Stimulated activated CD8-positive, alpha-beta memory T cell treated with anti-CD3 and anti-CD28 coated beads, Interleukin-12 subunit alpha, Interleukin-12 subunit beta, amount 100 ng/mL, for 4 hours (primary cell): ENCODE measurements at regions not wholly inside any gene's neighbourhood (a gene's known extent, or its start where the extent isn't known, plus 50 kb on each side); places are given as distances from the start of the nearest gene placed in this dataset.

ENCODE experiments used
- DNase-seq: peaks from one replicate; pipeline ENCODE4 v3.0.0-alpha.2; 2020; ENCODE audit warnings: low read depth

- DNase-seq: no peak
Measured at GRCh38 chr2:81324046-81324445, 1019.5 kb upstream of the LRRTM1 start.

DNA sequence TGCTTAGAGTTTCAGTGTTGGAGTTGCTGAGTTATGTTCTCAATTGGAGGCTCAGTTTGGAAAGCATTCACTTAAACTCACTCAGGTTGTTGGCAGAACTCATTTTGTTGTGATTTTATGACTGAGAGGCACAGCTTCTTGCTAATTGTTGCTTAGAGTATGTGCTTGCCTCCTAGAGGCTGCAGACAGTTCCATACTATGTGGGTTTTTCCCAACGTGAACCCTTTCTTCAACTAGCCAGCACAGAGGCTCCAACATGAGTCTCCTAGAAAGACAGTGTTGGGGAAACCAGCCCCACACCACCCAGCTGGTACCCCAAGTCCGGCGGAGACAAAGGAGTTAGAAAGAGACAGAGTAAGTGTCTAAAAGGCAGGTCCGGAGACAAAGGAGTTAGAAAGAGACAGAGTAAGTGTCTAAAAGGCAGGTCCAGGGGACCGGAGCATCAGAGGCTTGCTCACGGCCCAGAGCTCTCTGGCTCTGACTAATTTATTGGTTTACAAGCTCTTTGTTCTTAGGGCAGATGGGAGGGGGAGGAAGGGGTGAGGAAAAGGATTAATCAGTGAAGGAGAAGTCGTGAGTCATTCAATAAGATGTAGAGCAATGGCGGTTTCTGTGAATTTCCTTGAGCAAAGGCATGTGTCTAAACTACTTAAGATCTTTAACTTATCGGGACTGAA is 999.7 kb upstream of the LRRTM1 start:
- DNase-seq: no peak

DNA sequence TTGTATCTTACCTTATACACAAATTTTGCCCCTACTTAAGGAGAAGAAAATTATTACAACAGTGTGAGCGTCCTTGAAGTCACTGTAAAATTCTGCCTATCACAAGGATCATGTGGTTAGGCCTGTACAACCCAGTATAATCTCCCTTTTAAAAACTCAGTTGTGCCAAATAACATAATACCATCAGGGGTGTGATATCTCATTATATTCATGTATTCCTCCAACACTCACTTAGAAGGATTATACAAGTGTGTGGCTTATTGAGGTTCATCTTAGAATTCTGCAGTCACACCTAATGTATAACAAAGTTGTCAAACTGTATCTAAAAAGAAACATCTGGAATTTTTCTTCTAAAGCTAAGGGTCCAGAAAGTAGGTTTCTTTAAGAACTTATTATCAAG is 998.8 kb upstream of the LRRTM1 start:
- no peak for DNase-seq

DNA sequence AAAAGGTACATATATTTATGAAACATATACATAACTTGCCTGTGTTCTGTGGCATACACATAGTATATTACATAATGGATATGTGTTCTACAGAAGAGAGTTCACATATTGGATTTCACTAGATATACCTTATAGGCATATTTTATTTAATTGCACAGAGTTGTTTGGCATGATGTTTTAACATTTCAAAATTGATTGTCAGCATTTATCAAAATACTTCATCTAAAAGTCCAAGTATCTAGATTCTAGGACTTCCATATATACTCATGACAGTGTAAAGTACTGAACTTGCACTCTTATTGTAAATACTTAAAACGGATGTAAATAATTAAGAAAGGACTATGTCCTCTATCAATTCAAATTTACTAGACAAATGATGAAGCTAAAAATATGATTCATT is 995.3 kb upstream of the LRRTM1 start:
- DNase-seq: no peak

- no peak for DNase-seq
Measured at GRCh38 chr2:81290846-81291245, 986.3 kb upstream of the LRRTM1 start.

DNA sequence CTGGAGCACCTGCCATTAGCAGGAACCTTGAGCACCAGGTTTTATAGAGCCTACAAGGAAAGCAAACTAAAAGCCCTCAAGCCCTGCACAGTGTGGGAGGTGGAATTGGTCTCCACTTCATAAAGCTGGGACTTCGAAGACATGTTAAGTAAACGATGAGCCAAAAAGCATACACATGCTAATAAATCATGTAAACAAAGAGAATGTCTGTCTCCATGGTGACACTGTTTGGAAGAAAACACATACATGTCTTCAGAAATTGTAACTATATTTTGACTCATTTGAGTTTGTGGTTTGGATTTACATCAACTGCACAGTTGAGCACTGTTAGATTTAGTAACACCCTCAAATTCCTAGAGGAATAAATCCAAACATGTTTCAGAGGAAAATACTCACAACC is 978.5 kb upstream of the LRRTM1 start:
- no peak for DNase-seq

DNA sequence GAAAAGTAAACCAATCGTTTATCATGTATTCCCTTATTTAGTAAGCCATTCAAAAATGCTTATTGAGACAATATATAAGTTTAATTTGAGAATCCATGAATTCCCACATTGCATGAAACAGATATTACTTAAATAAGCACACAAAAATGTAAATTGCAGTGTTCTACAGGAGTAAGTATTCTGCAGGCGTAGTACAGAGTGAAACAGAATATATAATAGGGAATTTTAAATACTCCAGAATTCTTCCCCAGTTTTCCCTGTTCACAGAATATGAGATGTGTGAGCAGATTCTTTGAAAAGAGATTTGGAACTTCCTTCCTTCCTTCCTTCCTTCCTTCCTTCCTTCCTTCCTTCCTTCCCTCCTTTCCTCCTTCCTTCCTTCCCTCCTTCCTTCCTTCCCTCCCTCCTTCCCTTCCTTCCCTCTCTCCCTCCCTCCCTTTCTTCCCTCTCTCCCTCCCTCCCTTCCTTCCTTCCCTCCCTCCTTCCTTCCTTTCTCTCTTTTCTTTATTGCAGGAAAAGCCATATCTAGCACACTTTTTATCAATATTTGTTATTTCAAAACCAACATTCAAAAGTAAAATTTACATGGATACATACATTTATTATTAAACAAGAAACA is 977.7 kb upstream of the LRRTM1 start:
- no peak for DNase-seq

- DNase-seq: no peak
Measured at GRCh38 chr2:81276595-81276994, 972.0 kb upstream of the LRRTM1 start.

- DNase-seq: no peak
Measured at GRCh38 chr2:81266106-81266505, 961.6 kb upstream of the LRRTM1 start.

- no peak for DNase-seq
Measured at GRCh38 chr2:81263989-81264388, 959.4 kb upstream of the LRRTM1 start.

DNA sequence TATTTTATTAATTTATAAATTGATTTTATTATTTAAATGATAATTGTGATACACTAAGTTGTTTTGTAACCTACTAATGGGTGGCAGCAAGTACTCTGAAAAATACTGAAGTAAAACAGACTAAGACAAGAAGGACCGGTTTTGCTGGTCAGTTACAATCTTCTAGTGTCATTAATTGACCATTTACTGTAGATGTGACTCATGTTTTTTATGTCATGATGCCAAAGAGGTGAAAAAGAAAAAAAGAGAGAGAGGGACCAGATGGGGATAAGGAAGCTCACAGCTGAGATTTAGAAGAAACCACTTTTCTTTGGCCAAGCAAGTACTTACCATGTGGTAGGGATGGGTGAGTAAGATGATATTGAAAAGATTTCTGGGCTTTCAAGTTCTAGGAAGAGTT is 955.8 kb upstream of the LRRTM1 start:
- no peak for DNase-seq

DNA sequence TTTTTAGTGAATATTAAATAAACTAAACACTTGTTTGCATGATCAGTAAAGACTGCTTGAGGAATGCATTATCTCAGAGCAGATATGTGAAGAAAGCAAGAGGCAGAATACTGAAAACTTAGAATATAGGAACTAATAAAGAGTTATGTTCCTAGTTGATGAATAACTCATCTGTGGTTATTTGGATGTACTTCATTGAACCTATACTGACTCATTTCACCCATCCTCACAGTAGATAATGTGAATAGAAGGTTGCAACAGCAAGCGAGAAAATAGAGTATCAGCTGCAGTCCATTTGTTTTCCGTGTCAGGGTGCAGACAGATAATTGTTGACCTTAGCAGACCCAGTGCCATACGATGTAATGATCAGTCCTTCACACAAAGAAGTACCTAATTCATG is 945.7 kb upstream of the LRRTM1 start:
- DNase-seq: no peak

DNA sequence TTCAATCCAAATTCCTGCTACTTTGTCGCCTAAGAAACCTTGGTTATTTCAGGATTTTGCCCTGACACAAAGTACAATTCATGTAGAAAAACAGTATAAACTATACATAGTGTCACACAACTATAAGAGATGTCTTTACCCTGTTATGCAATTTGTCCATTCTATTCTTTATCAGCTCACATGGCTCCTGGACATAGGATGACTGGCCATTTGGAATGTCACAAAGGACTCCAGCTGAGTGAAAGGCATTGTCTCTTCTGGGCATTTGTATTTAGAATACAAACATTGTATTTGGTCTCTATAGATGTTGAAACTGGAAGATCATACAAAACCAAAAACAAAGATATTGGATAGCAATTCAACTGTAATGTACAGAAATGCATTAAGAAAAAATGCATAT is 944.6 kb upstream of the LRRTM1 start:
- no peak for DNase-seq

- DNase-seq: no peak
Measured at GRCh38 chr2:81247648-81248047, 943.1 kb upstream of the LRRTM1 start.

DNA sequence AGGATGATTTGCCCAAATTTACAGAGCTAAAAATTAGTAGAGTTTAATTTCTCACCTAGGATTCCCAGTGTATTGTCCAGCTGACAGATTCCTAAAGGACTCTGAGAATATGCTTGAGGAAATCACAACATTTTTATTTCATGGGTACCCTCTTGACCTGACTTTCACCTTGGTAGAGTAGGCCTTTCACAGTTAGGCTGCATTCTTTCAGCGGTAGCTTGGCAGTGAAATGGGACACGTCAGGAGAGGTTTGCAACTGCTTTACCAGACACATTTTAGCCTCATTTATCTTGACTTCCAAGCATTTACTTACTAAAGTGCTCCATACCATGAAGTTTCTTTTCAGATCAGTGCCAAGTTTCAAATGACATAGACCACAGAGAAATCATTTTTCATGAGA is 937.9 kb upstream of the LRRTM1 start:
- no peak for DNase-seq

- DNase-seq: no peak
Measured at GRCh38 chr2:81238462-81238861, 933.9 kb upstream of the LRRTM1 start.

GRCh38 chr2:81235601-81236000 is 931.0 kb upstream of the LRRTM1 start:
- no peak for DNase-seq

DNA sequence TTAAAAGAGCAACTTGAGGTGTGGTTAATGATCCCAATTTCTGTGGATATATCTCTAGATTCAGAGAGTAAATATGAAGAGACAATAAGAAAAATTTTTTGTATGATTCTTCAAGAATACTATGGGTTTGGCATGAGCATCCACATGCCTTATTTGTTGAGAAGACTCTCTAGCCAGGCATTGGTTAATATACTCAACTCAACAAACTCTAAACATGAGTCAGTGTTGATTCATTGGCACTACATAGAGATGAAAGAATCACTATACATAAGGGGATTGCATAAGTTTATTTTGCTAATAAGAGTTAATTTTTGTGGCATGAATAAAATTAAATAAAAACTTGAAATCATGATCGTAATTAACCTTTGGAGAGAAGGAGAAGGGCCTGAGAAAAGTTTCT is 930.2 kb upstream of the LRRTM1 start:
- DNase-seq: no peak

DNA sequence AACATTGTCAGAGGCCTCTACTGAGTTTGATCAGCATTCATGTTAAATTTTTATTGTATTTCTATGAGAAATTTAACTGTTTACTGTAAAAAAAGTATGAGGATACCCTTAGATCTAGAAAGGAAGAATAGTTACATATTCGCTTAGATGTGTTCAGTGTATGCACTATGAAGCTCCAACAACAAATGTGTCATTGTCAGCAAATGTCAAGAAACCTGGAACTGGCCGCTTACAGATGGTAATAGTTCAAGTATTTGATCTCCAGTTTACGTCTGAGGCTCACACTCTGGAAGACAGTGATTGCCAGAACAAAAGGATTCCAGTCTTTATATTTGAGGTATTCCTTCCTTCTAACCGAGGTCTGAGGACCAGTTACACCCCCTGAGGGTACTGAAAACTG is 921.2 kb upstream of the LRRTM1 start:
- DNase-seq: no peak

DNA sequence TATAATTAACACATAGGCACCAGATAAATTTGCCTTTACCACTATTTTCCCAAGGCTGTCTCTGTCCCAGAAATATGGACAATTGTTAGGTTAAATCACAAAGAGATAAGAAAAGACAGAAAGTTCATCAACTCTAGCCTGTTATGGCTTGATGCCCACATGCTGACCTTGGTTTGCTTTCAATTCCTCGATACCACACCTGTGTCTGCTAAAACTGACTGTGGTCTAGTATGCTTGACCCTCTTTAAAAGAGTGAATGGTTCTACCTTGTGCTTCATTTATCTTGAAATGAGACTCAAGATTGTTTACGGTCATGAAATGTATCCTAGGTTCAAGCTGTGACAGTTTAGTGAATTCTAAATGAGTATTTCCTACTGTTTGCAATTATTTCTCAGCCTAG is 909.0 kb upstream of the LRRTM1 start:
- no peak for DNase-seq

DNA sequence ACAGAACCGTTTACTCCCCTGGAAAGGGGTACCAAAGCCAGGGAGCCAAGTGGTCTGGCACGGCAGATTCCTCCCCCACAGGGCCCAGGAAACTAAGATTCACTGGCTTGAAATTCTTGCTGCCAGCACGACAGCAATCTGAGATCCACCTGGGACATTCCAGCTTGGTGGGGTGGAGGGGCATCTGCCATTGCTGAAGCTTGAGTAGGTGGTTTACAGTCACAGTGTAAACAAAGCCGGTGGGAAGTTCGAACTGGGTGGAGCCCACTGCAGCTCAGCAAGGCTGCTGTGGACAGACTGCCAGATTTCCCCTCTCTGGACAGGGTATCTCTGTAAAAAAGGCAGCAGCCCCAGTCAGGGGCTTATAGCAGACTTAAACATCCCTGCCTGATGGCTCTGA is 901.7 kb upstream of the LRRTM1 start:
- DNase-seq: no peak

DNA sequence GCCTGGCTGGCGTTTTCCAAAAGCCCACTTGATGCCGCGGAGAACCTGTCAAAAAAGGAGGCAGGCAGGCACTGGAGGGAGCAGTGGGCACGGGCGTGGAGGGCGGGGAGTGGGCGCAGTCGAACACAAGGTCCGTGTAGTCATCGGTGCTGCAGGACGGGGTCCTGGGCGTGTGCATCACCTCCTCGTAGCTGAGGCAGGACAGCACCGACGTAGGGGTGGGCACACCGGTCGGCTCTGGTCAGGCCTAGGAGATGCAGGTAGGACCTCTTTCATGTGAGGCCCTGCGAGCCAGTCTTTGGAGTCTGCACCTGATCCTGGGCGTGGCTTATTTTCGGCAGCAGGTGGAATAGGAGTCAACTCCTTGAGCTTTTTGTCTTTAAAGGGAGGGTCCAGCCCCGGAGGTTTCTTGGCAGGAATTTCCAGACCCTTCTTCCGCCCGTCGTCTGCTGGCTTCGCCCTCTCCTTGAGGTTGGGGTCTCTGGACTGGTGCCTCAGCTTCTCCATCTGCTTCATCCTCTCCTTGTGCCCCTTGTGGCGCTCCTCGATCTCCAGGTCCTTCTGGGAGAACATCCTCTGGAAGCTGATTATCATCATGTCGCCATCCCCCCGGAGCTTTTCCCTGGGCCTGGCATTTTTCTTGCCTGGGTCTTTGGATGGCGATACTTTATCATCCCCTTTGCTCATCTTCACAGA is 892.5 kb upstream of the LRRTM1 start:
- DNase-seq: no peak

- DNase-seq: no peak
Measured at GRCh38 chr2:81196383-81196851, 891.9 kb upstream of the LRRTM1 start.
